Erythroblast (primary cell): ENCODE measurements at regions not wholly inside any gene's neighbourhood (a gene's known extent, or its start where the extent isn't known, plus 50 kb on each side); places are given as distances from the start of the nearest gene placed in this dataset.

Experiments used
- GATA1 ChIP-seq: IDR thresholded peaks from 2 replicates; pipeline ENCODE4 v1.6.1; 2011; ENCODE audit warnings: low read depth, mild to moderate bottlenecking, control low read depth, low read length, moderate library complexity
- POLR2A ChIP-seq: IDR thresholded peaks from 2 replicates; pipeline ENCODE4 v1.6.1; 2011; ENCODE audit warnings: mild to moderate bottlenecking, low read length

- TF ChIP-seq POLR2A (no peak), GATA1 (no peak)
These were observed 291.9 kb upstream of the NR2F2 start for GRCh38 chr15:96038650-96039049.
